Frontal cortex (tissue), 3 donors: ENCODE measurements at regions not wholly inside any gene's neighbourhood (a gene's known extent, or its start where the extent isn't known, plus 50 kb on each side); places are given as distances from the start of the nearest gene placed in this dataset.

Experiments
- DNase-seq, 2 donors: peaks; one replicate each; pipeline ENCODE4 v3.0.0; 2012; ENCODE audit warnings: low spot score in 2 of 2
- FAIRE-seq: peaks from 2 replicates; lab custom pipeline; 2012; peaks lifted over from hg19 to GRCh38; lab: Jason Lieb, UNC
- donor health status: control.
- donor health status: control.
- donor health status: control.

GRCh38 chr16:48910214-48910613 lies 300.2 kb upstream of the N4BP1 start:
- DNase-seq = no peak
- no peak for FAIRE-seq

GRCh38 chr16:48909231-48909630 lies 299.3 kb upstream of the N4BP1 start:
- no peak for DNase-seq
- FAIRE-seq = no peak

GRCh38 chr16:48907906-48908634 lies 298.1 kb upstream of the N4BP1 start:
- DNase-seq = no peak
- FAIRE-seq = no peak

GRCh38 chr16:48905632-48906505 lies 295.9 kb upstream of the N4BP1 start:
- no peak for FAIRE-seq
- no peak for DNase-seq

- FAIRE-seq = no peak
- DNase-seq = no peak
Measured at GRCh38 chr16:48904333-48904732, 294.4 kb upstream of the N4BP1 start.

- DNase-seq (no peak), FAIRE-seq (no peak)
Measured at GRCh38 chr16:48903039-48903438, 293.1 kb upstream of the N4BP1 start.

- no peak for DNase-seq
- FAIRE-seq = no peak
Measured at GRCh38 chr16:48901712-48902374, 291.9 kb upstream of the N4BP1 start.

GRCh38 chr16:48899500-48899899 lies 289.5 kb upstream of the N4BP1 start:
- DNase-seq (no peak), FAIRE-seq (no peak)

- no peak for DNase-seq
- no peak for FAIRE-seq
Measured at GRCh38 chr16:48897698-48898205, 287.8 kb upstream of the N4BP1 start.

- DNase-seq = no peak
- FAIRE-seq = no peak
Measured at GRCh38 chr16:48895142-48895541, 285.2 kb upstream of the N4BP1 start.

- no peak for FAIRE-seq
- DNase-seq = no peak
Measured at GRCh38 chr16:48892893-48893292, 282.9 kb upstream of the N4BP1 start.

- no peak for FAIRE-seq
Measured at GRCh38 chr16:48887646-48888210, 277.7 kb upstream of the N4BP1 start.

GRCh38 chr16:48885471-48885870 lies 275.5 kb upstream of the N4BP1 start:
- FAIRE-seq (no peak), DNase-seq (no peak)

More at GRCh38 chr16:48887646-48888210, 277.7 kb upstream of the N4BP1 start:
- no peak for DNase-seq

- DNase-seq (no peak), FAIRE-seq (no peak)
Measured at GRCh38 chr16:48881272-48881671, 271.3 kb upstream of the N4BP1 start.

- FAIRE-seq = no peak
- no peak for DNase-seq
Measured at GRCh38 chr16:48879223-48880122, 269.5 kb upstream of the N4BP1 start.

GRCh38 chr16:48877946-48878345 lies 268.0 kb upstream of the N4BP1 start:
- FAIRE-seq (no peak), DNase-seq (no peak)

- FAIRE-seq = no peak
Measured at GRCh38 chr16:48870141-48870540, 260.2 kb upstream of the N4BP1 start.

GRCh38 chr16:48865520-48865919 lies 255.5 kb upstream of the N4BP1 start:
- FAIRE-seq = no peak
- DNase-seq = no peak

More at GRCh38 chr16:48870141-48870540, 260.2 kb upstream of the N4BP1 start:
- no peak for DNase-seq

- DNase-seq = no peak
- FAIRE-seq = no peak
Measured at GRCh38 chr16:48864055-48864454, 254.1 kb upstream of the N4BP1 start.
